OCI-LY7 (cell line): ENCODE measurements at regions not wholly inside any gene's neighbourhood (a gene's known extent, or its start where the extent isn't known, plus 50 kb on each side); places are given as distances from the start of the nearest gene placed in this dataset.

Experiments used
- EZH2phosphoT487 ChIP-seq: fragments of 200-600 bp; sonication (generic); IDR thresholded peaks from 2 replicates; pipeline ENCODE4 v1.6.1; 2018; ENCODE audit warnings: low read depth, borderline replicate concordance, mild to moderate bottlenecking, mixed run types, antibody characterized with exemption, low read length, moderate library complexity, mixed read lengths
- TF ChIP-seq, protein P1 (sequence below): fragments of 200-600 bp; sonication (generic); conservative IDR thresholded peaks from 2 replicates; pipeline ENCODE4 v1.5.1; 2014; ENCODE audit warnings: mild to moderate bottlenecking, antibody characterized with exemption, low read length, moderate library complexity, mixed read lengths

DNA sequence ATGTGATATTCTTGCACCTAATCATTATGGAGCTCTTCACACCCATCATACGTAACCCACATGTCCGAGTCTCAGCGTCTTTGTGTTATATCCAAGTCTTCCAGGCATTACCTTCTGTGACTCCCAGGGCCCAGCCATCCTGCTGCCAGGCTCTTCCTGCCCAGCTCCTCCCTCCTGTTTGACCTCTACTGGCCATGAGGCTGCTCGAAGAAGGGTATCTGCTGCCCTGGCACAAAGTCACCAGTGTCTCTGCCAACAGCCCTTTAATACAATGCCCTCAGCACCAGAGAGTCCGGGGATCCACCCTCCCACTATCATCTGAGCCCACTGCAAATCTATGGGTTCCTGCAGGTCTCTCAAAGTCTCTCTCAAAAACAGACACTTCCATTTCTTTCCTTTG is 65.3 kb upstream of the WAC start:
- TF ChIP-seq EZH2phosphoT487: no peak
- TF ChIP-seq, protein P1, sequence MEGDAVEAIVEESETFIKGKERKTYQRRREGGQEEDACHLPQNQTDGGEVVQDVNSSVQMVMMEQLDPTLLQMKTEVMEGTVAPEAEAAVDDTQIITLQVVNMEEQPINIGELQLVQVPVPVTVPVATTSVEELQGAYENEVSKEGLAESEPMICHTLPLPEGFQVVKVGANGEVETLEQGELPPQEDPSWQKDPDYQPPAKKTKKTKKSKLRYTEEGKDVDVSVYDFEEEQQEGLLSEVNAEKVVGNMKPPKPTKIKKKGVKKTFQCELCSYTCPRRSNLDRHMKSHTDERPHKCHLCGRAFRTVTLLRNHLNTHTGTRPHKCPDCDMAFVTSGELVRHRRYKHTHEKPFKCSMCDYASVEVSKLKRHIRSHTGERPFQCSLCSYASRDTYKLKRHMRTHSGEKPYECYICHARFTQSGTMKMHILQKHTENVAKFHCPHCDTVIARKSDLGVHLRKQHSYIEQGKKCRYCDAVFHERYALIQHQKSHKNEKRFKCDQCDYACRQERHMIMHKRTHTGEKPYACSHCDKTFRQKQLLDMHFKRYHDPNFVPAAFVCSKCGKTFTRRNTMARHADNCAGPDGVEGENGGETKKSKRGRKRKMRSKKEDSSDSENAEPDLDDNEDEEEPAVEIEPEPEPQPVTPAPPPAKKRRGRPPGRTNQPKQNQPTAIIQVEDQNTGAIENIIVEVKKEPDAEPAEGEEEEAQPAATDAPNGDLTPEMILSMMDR: no peak
